GM21717 (cell line): ENCODE measurements at regions not wholly inside any gene's neighbourhood (a gene's known extent, or its start where the extent isn't known, plus 50 kb on each side); places are given as distances from the start of the nearest gene placed in this dataset.

ENCODE experiments used
- ATAC-seq: cut with Tn5 transposase; IDR thresholded peaks from one replicate; pipeline ENCODE4 v1.9.1; 2021; ENCODE audit warnings: mild to moderate bottlenecking, moderate library complexity; ENCODE audit not compliant: unreplicated experiment

GRCh38 chr1:239322369-239322768 is 64.0 kb upstream of the CHRM3 start:
- no peak for ATAC-seq

- no peak for ATAC-seq
These were observed 64.5 kb upstream of the CHRM3 start for GRCh38 chr1:239321877-239322276.

- ATAC-seq, result no peak
These were observed 68.4 kb upstream of the CHRM3 start for GRCh38 chr1:239317948-239318347.

GRCh38 chr1:239315631-239316217 is 70.6 kb upstream of the CHRM3 start:
- ATAC-seq, result no peak

GRCh38 chr1:239311331-239311730 is 75.0 kb upstream of the CHRM3 start:
- ATAC-seq, result no peak

GRCh38 chr1:239308701-239309333 is 77.6 kb upstream of the CHRM3 start:
- ATAC-seq, result peak; percentile 78

GRCh38 chr1:239307886-239308285 is 78.5 kb upstream of the CHRM3 start:
- no peak for ATAC-seq

GRCh38 chr1:239306426-239306825 is 79.9 kb upstream of the CHRM3 start:
- no peak for ATAC-seq

GRCh38 chr1:239303289-239303688 is 83.1 kb upstream of the CHRM3 start:
- no peak for ATAC-seq

GRCh38 chr1:239302696-239303095 is 83.7 kb upstream of the CHRM3 start:
- no peak for ATAC-seq

- no peak for ATAC-seq
These were observed 85.1 kb upstream of the CHRM3 start for GRCh38 chr1:239301251-239301650.

GRCh38 chr1:239297910-239298309 is 88.5 kb upstream of the CHRM3 start:
- ATAC-seq, result no peak

GRCh38 chr1:239293350-239294110 is 92.8 kb upstream of the CHRM3 start:
- ATAC-seq, result no peak

GRCh38 chr1:239288820-239289554 is 97.4 kb upstream of the CHRM3 start:
- ATAC-seq, result no peak

GRCh38 chr1:239287296-239287695 is 99.1 kb upstream of the CHRM3 start:
- ATAC-seq, result no peak

GRCh38 chr1:239283216-239283615 is 103.2 kb upstream of the CHRM3 start:
- no peak for ATAC-seq

- ATAC-seq, result no peak
These were observed 104.0 kb upstream of the CHRM3 start for GRCh38 chr1:239282411-239282810.

- no peak for ATAC-seq
These were observed 110.3 kb upstream of the CHRM3 start for GRCh38 chr1:239276051-239276450.

- no peak for ATAC-seq
These were observed 112.0 kb upstream of the CHRM3 start for GRCh38 chr1:239274242-239274830.

GRCh38 chr1:239270509-239270908 is 115.9 kb upstream of the CHRM3 start:
- no peak for ATAC-seq

- no peak for ATAC-seq
These were observed 116.7 kb upstream of the CHRM3 start for GRCh38 chr1:239269706-239270105.
